Osteoblast (primary cell): ENCODE measurements at regions not wholly inside any gene's neighbourhood (a gene's known extent, or its start where the extent isn't known, plus 50 kb on each side); places are given as distances from the start of the nearest gene placed in this dataset.

Experiments
- DNase-seq: peaks from one replicate; pipeline ENCODE4 v3.0.0; 2011; ENCODE audit warnings: low spot score, mixed read lengths; ENCODE audit not compliant: insufficient read length; ENCODE audit errors: missing footprints
- H2AFZ ChIP-seq: 2 replicates; pipeline ENCODE4 v1.6.0; 2011; ENCODE audit warnings: mild to moderate bottlenecking, low read length
- H3K27ac ChIP-seq: 2 replicates; pipeline ENCODE4 v1.5.1; 2011; ENCODE audit warnings: mild to moderate bottlenecking, low read depth, low read length, moderate library complexity
- H3K27me3 ChIP-seq: 2 replicates; pipeline ENCODE4 v1.6.0; 2012; ENCODE audit warnings: mild to moderate bottlenecking, control low read depth, inconsistent platforms, low read length, moderate library complexity; ENCODE audit not compliant: insufficient read depth
- H3K36me3 ChIP-seq: 2 replicates; pipeline ENCODE4 v1.5.1; 2011; ENCODE audit warnings: mild to moderate bottlenecking, low read length, control low read depth, moderate library complexity; ENCODE audit not compliant: insufficient read depth
- H3K4me1 ChIP-seq: 2 replicates; pipeline ENCODE4 v1.5.1; 2011; ENCODE audit warnings: mild to moderate bottlenecking, low read length, control low read depth, moderate library complexity; ENCODE audit not compliant: insufficient read depth
- H3K4me2 ChIP-seq: 2 replicates; pipeline ENCODE4 v1.6.0; 2011; ENCODE audit warnings: mild to moderate bottlenecking, low read length; ENCODE audit not compliant: insufficient read depth
- H3K4me3 ChIP-seq: fragments of 200-600 bp; sonication (generic); 3 replicates; pipeline ENCODE4 v1.5.1; 2012; ENCODE audit warnings: mild to moderate bottlenecking, low read length, inconsistent platforms; ENCODE audit not compliant: insufficient read depth
- H3K79me2 ChIP-seq: 2 replicates; pipeline ENCODE4 v1.6.0; 2012; ENCODE audit warnings: mild to moderate bottlenecking, low read length, control low read depth, inconsistent platforms; ENCODE audit not compliant: insufficient read depth
- H3K9me3 ChIP-seq: 2 replicates; pipeline ENCODE4 v1.5.1; 2011; ENCODE audit warnings: low read depth, low read length, control low read depth
- H4K20me1 ChIP-seq: 2 replicates; pipeline ENCODE4 v1.6.0; 2012; ENCODE audit warnings: mild to moderate bottlenecking, low read length, control low read depth; ENCODE audit not compliant: insufficient read depth
- CTCF ChIP-seq: IDR thresholded peaks from 2 replicates; pipeline ENCODE4 v1.5.1; 2011; ENCODE audit warnings: mild to moderate bottlenecking, low read depth, low read length, moderate library complexity; ENCODE audit errors: extremely low read depth

GRCh38 chr6:66128656-66129055 lies 421.6 kb upstream of the EYS start:
- no peak overlapping the region for H2AFZ ChIP-seq
- no peak overlapping the region for H3K27ac ChIP-seq
- H3K9me3 ChIP-seq: no peaks in the 10 kb centered on the region
- no peaks in the 10 kb centered on the region for H4K20me1 ChIP-seq
- no peaks in the 10 kb centered on the region for H3K27me3 ChIP-seq
- no peak for TF ChIP-seq CTCF
- H3K4me2 ChIP-seq: no peak overlapping the region
- H3K4me1 ChIP-seq: no peaks in the 10 kb centered on the region
- H3K79me2 ChIP-seq: no peaks in the 10 kb centered on the region
- H3K4me3 ChIP-seq: no peak overlapping the region
- H3K36me3 ChIP-seq: no peaks in the 10 kb centered on the region
- DNase-seq: no peak

- DNase-seq: no peak
- no peaks in the 10 kb centered on the region for H3K9me3 ChIP-seq
- H3K36me3 ChIP-seq: no peaks in the 10 kb centered on the region
- H4K20me1 ChIP-seq: no peaks in the 10 kb centered on the region
- H2AFZ ChIP-seq: no peak overlapping the region
- H3K4me3 ChIP-seq: no peak overlapping the region
- no peak overlapping the region for H3K4me2 ChIP-seq
- H3K79me2 ChIP-seq: no peaks in the 10 kb centered on the region
- no peaks in the 10 kb centered on the region for H3K27me3 ChIP-seq
- H3K4me1 ChIP-seq: no peaks in the 10 kb centered on the region
- H3K27ac ChIP-seq: no peak overlapping the region
- no peak for TF ChIP-seq CTCF
Observed at GRCh38 chr6:66128243-66128642, 421.2 kb upstream of the EYS start.

- Histone ChIP-seq H3K36me3 (no peaks in the 10 kb centered on the region), H3K4me1 (no peaks in the 10 kb centered on the region), H3K9me3 (no peaks in the 10 kb centered on the region), H3K4me3 (no peak overlapping the region), H3K27ac (no peak overlapping the region), H4K20me1 (no peaks in the 10 kb centered on the region), H3K27me3 (no peaks in the 10 kb centered on the region), H3K4me2 (no peak overlapping the region), H2AFZ (no peak overlapping the region), H3K79me2 (no peaks in the 10 kb centered on the region)
- TF ChIP-seq CTCF: no peak
- DNase-seq: no peak
Observed at GRCh38 chr6:66127061-66127460, 420.0 kb upstream of the EYS start.

GRCh38 chr6:66126358-66126757 lies 419.3 kb upstream of the EYS start:
- Histone ChIP-seq H3K27ac (no peak overlapping the region), H3K4me1 (no peaks in the 10 kb centered on the region), H3K79me2 (no peaks in the 10 kb centered on the region), H3K27me3 (no peaks in the 10 kb centered on the region), H3K9me3 (no peaks in the 10 kb centered on the region), H4K20me1 (no peaks in the 10 kb centered on the region), H3K36me3 (no peaks in the 10 kb centered on the region), H2AFZ (no peak overlapping the region), H3K4me2 (no peak overlapping the region), H3K4me3 (no peak overlapping the region)
- TF ChIP-seq CTCF: no peak
- DNase-seq: no peak
